Kidney epithelial cell (primary cell): ENCODE measurements at regions not wholly inside any gene's neighbourhood (a gene's known extent, or its start where the extent isn't known, plus 50 kb on each side); places are given as distances from the start of the nearest gene placed in this dataset.

Experiments used
- DNase-seq: peaks from one replicate; pipeline ENCODE4 v3.0.0-alpha.2; 2010; ENCODE audit warnings: low read depth
- H3K27me3 ChIP-seq: 2 replicates; pipeline ENCODE4 v1.6.0; 2011; ENCODE audit warnings: low read length; ENCODE audit not compliant: control insufficient read depth, insufficient read depth
- H3K36me3 ChIP-seq: 2 replicates; pipeline ENCODE4 v1.5.1; 2011; ENCODE audit warnings: low read length; ENCODE audit not compliant: control insufficient read depth, insufficient read depth
- H3K4me3 ChIP-seq: 2 replicates; pipeline ENCODE4 v1.5.1; 2011; ENCODE audit warnings: low read depth, mild to moderate bottlenecking, control low read depth, low read length
- CTCF ChIP-seq: IDR thresholded peaks from 2 replicates; pipeline ENCODE4 v1.5.1; 2011; ENCODE audit warnings: mild to moderate bottlenecking, moderate library complexity, low read length, control low read depth, inconsistent platforms; ENCODE audit not compliant: insufficient read depth, poor library complexity, severe bottlenecking

GRCh38 chr13:39100996-39101738 is 62.9 kb downstream of the NHLRC3 start:
- no peaks in the 10 kb centered on the region for H3K36me3 ChIP-seq
- no peak overlapping the region for H3K4me3 ChIP-seq
- TF ChIP-seq CTCF = no peak
- H3K27me3 ChIP-seq = no peaks in the 10 kb centered on the region
- no peak for DNase-seq

GRCh38 chr13:39102981-39103490 is 64.8 kb downstream of the NHLRC3 start:
- Histone ChIP-seq H3K36me3 (no peaks in the 10 kb centered on the region), H3K4me3 (no peak overlapping the region), H3K27me3 (no peaks in the 10 kb centered on the region)
- no peak for TF ChIP-seq CTCF
- DNase-seq = no peak

- no peak for TF ChIP-seq CTCF
- Histone ChIP-seq H3K27me3 (no peaks in the 10 kb centered on the region), H3K4me3 (no peak overlapping the region), H3K36me3 (no peaks in the 10 kb centered on the region)
- DNase-seq = no peak
Measured at GRCh38 chr13:39105110-39105509, 66.9 kb downstream of the NHLRC3 start.

DNA sequence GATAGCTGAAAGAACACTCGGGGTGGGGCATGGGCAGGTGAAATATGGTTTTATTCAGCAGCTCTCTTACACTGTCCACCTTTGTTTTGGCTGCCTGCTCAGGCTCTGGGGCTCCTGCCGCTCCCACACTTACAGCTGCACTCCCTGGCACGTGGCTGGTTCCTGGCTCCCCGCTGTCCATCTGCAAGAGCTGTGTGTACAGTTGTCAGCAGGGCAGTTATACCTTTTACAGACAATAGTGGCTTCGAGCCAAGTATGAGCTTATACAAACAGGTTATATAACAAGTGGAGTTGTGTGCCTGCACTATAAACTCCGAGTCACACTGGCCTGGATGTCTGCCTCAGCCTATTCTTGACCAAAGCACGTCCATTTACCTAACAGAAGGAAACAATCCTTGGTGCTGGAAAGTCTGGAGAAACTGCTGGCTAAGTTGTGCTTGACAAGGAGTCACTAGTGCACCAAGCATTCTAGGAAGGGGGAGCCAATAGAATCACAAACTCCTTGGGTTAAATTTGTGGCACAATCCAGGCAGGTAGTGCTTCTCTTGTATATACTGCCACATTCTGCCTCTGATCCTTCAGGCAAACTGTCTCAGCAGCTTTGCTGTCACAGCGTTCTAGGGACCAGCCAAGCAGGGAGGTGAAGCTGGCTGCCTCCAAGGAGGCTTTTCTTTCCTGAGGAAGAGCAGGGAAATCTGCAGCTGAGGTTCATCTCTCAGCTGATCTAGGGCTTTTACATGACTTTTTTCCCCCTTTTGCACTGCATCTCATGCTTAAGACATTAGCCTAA is 68.2 kb downstream of the NHLRC3 start:
- Histone ChIP-seq H3K27me3 (no peaks in the 10 kb centered on the region), H3K4me3 (no peak overlapping the region), H3K36me3 (no peaks in the 10 kb centered on the region)
- no peak for TF ChIP-seq CTCF
- no peak for DNase-seq

- DNase-seq = no peak
- no peak for TF ChIP-seq CTCF
- H3K27me3 ChIP-seq = no peaks in the 10 kb centered on the region
Measured at GRCh38 chr13:39107561-39107960, 69.3 kb downstream of the NHLRC3 start.

More at GRCh38 chr13:39107561-39107960, 69.3 kb downstream of the NHLRC3 start:
- Histone ChIP-seq H3K4me3 (no peak overlapping the region), H3K36me3 (no peaks in the 10 kb centered on the region)
